Glutamatergic neuron (in vitro differentiated cells): ENCODE measurements at regions not wholly inside any gene's neighbourhood (a gene's known extent, or its start where the extent isn't known, plus 50 kb on each side); places are given as distances from the start of the nearest gene placed in this dataset.

ENCODE experiments used
- DNase-seq: peaks from one replicate; pipeline ENCODE4 v3.0.0; 2022
- H3K27ac Mint-ChIP-seq: one replicate; pipeline ENCODE4 v1.8.0; 2020; ENCODE audit warnings: mild to moderate bottlenecking, mixed read lengths, inconsistent platforms; ENCODE audit not compliant: unreplicated experiment
- H3K27me3 Mint-ChIP-seq: one replicate; pipeline ENCODE4 v1.8.0; 2020; ENCODE audit warnings: mild to moderate bottlenecking, moderate library complexity, mixed read lengths, inconsistent platforms; ENCODE audit not compliant: unreplicated experiment
- H3K36me3 Mint-ChIP-seq: one replicate; pipeline ENCODE4 v1.8.0; 2020; ENCODE audit warnings: mild to moderate bottlenecking, mixed read lengths, inconsistent platforms; ENCODE audit not compliant: unreplicated experiment
- H3K4me1 Mint-ChIP-seq: one replicate; pipeline ENCODE4 v1.8.0; 2020; ENCODE audit warnings: mild to moderate bottlenecking, low read depth, mixed read lengths, inconsistent platforms; ENCODE audit not compliant: unreplicated experiment
- H3K4me3 Mint-ChIP-seq: one replicate; pipeline ENCODE4 v1.8.0; 2020; ENCODE audit warnings: mild to moderate bottlenecking, mixed read lengths, inconsistent platforms; ENCODE audit not compliant: unreplicated experiment
- H3K9me3 Mint-ChIP-seq: one replicate; pipeline ENCODE4 v1.8.0; 2020; ENCODE audit warnings: mild to moderate bottlenecking, moderate library complexity, mixed read lengths, inconsistent platforms; ENCODE audit not compliant: unreplicated experiment
- TF ChIP-seq, protein P1 (sequence below): fragments of 200-600 bp; sonication (generic); IDR thresholded peaks from one replicate; pipeline ENCODE4 v1.5.0; 2021; ENCODE audit not compliant: partially characterized antibody, unreplicated experiment

DNA sequence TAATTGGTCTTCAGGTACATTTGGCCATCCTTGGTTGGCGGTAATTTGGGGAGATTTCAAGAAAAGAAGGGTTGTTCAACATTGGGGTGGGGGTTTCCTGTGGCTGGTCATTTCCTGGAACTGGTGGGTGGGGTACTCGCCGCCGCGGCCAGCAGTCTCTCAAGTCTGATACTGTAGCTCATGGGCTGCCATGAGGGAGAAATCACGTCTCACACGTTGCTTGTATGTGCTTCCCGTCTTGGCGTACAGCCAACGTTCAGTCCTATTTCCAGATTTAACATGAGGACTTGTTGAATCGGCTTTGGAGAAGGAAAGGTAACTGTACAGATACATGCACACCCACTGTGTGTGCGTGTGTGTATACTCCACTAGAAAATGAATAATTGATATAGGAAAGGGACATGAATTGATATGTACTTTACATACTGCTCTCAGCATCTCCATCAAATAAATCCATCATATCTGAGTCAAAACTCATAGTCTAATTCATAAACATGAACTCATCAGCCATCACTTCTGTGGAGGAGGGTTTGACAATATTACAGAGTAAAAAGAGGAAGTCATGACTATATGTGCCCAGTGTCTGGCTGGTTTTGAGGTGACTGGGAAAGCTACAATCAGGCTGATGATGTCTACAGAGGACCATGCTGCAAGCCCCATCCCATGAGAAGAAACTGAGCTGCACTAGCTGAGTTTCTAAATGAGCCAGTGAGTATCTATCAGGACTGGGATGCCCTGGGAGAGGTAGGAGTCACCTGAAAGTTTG, 418.1 kb downstream of the TSHZ3 start:
- peaks cover 5% of the 10 kb centered on the region for H3K36me3 Mint-ChIP-seq
- TF ChIP-seq, protein P1, sequence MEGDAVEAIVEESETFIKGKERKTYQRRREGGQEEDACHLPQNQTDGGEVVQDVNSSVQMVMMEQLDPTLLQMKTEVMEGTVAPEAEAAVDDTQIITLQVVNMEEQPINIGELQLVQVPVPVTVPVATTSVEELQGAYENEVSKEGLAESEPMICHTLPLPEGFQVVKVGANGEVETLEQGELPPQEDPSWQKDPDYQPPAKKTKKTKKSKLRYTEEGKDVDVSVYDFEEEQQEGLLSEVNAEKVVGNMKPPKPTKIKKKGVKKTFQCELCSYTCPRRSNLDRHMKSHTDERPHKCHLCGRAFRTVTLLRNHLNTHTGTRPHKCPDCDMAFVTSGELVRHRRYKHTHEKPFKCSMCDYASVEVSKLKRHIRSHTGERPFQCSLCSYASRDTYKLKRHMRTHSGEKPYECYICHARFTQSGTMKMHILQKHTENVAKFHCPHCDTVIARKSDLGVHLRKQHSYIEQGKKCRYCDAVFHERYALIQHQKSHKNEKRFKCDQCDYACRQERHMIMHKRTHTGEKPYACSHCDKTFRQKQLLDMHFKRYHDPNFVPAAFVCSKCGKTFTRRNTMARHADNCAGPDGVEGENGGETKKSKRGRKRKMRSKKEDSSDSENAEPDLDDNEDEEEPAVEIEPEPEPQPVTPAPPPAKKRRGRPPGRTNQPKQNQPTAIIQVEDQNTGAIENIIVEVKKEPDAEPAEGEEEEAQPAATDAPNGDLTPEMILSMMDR = no peak
- DNase-seq = no peak
- H3K9me3 Mint-ChIP-seq = no peaks in the 10 kb centered on the region
- no peaks in the 10 kb centered on the region for H3K4me1 Mint-ChIP-seq
- H3K4me3 Mint-ChIP-seq = no peak overlapping the region
- H3K27ac Mint-ChIP-seq = no peak overlapping the region
- peaks cover 3% of the 10 kb centered on the region for H3K27me3 Mint-ChIP-seq

GRCh38 chr19:30927705-30928104, 421.5 kb downstream of the TSHZ3 start:
- Mint-ChIP-seq H3K27me3 (peaks cover 3% of the 10 kb centered on the region), H3K9me3 (no peaks in the 10 kb centered on the region), H3K36me3 (peaks cover 5% of the 10 kb centered on the region), H3K4me3 (no peak overlapping the region), H3K4me1 (no peaks in the 10 kb centered on the region), H3K27ac (no peak overlapping the region)
- TF ChIP-seq, protein P1 = no peak
- DNase-seq = no peak

DNA sequence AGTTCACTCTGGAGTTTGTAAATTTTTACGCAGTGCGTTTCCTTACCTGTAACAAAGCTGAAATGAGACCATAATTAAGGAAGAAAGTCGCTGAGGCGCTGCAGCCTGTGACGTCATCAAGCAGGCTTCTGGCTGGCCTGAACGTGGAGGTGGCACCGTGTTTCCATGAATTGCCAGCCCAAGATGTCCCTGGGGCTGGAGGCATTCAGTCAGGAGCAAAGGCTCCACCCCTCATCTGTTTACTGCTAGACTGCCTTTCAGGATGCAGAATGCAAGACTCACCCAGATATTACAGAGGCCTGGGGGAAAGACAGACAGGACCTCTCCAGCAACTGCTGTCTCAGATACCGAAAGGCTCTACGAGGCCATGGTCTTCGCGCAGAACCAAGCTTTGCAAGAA, 424.6 kb downstream of the TSHZ3 start:
- no peaks in the 10 kb centered on the region for H3K9me3 Mint-ChIP-seq
- H3K27me3 Mint-ChIP-seq = peaks cover 3% of the 10 kb centered on the region

GRCh38 chr19:30924069-30924636, 425.1 kb downstream of the TSHZ3 start:
- H3K9me3 Mint-ChIP-seq = no peaks in the 10 kb centered on the region
- DNase-seq = no peak
- H3K27ac Mint-ChIP-seq = no peak overlapping the region
- H3K36me3 Mint-ChIP-seq = peaks cover 5% of the 10 kb centered on the region
- TF ChIP-seq, protein P1 = no peak
- H3K4me3 Mint-ChIP-seq = no peak overlapping the region
- H3K4me1 Mint-ChIP-seq = no peaks in the 10 kb centered on the region
- H3K27me3 Mint-ChIP-seq = peaks cover 3% of the 10 kb centered on the region

More for the DNA sequence above, 424.6 kb downstream of the TSHZ3 start:
- DNase-seq = no peak
- Mint-ChIP-seq H3K4me3 (no peak overlapping the region), H3K36me3 (peaks cover 5% of the 10 kb centered on the region), H3K27ac (no peak overlapping the region), H3K4me1 (no peaks in the 10 kb centered on the region)
- TF ChIP-seq, protein P1 = no peak

- H3K9me3 Mint-ChIP-seq = no peaks in the 10 kb centered on the region
- peaks cover 5% of the 10 kb centered on the region for H3K36me3 Mint-ChIP-seq
- DNase-seq = no peak
- TF ChIP-seq, protein P1 = no peak
- H3K4me3 Mint-ChIP-seq = no peak overlapping the region
- H3K4me1 Mint-ChIP-seq = no peaks in the 10 kb centered on the region
- peaks cover 3% of the 10 kb centered on the region for H3K27me3 Mint-ChIP-seq
- H3K27ac Mint-ChIP-seq = no peak overlapping the region
Measured at GRCh38 chr19:30923621-30924020, 425.6 kb downstream of the TSHZ3 start.
